ENCODE measurements at regions not wholly inside any gene's neighbourhood (a gene's known extent, or its start where the extent isn't known, plus 50 kb on each side); places are given as distances from the start of the nearest gene placed in this dataset.
"Not testable (repeated sequence)": the region's sequence is repeated elsewhere in the genome, so short reads cannot be mapped to it uniquely, and the experiment has no call there.

- DNase-seq (ENCODE audit: extremely low read depth, low read depth) = no peak
- no peak overlapping the region for H3K4me3 ChIP-seq (replicated peaks; ENCODE audit: low read depth, low read length)
- TF ChIP-seq, protein P1, sequence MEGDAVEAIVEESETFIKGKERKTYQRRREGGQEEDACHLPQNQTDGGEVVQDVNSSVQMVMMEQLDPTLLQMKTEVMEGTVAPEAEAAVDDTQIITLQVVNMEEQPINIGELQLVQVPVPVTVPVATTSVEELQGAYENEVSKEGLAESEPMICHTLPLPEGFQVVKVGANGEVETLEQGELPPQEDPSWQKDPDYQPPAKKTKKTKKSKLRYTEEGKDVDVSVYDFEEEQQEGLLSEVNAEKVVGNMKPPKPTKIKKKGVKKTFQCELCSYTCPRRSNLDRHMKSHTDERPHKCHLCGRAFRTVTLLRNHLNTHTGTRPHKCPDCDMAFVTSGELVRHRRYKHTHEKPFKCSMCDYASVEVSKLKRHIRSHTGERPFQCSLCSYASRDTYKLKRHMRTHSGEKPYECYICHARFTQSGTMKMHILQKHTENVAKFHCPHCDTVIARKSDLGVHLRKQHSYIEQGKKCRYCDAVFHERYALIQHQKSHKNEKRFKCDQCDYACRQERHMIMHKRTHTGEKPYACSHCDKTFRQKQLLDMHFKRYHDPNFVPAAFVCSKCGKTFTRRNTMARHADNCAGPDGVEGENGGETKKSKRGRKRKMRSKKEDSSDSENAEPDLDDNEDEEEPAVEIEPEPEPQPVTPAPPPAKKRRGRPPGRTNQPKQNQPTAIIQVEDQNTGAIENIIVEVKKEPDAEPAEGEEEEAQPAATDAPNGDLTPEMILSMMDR (IDR thresholded peaks at IDR 0.05; ENCODE audit: low read depth, low read length, missing control alignments) = no peak
Observed at GRCh38 chr7:97317575-97317974, 200.1 kb downstream of the SDHAF3 start.

GRCh38 chr7:97329871-97330270 is 212.4 kb downstream of the SDHAF3 start:
- not testable (repeated sequence) for H3K4me3 ChIP-seq (replicated peaks; ENCODE audit: low read depth, low read length); DNase-seq (ENCODE audit: extremely low read depth, low read depth)

DNA sequence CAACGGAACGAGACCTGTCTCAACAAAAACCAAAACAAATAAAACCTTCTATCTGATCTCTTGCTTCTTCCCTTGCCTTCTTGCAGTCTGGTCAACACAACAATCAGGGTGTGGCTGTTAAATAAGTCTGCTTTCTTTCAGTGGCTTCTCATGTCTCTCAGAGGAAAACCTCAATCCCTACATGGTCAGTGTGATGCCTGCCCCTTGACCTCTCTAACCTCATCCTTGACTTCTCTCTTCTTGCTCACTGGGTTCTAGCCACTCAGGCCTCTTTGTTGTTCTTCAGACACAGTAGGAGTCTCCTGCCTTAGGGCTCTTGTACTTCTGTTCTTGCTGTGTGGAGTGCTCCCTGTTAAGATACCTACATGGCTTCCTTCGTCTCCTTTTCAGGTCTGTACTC is 220.4 kb downstream of the SDHAF3 start:
- TF ChIP-seq, protein P1 (IDR thresholded peaks at IDR 0.05; ENCODE audit: low read depth, low read length, missing control alignments) = no peak
- no peak for DNase-seq (ENCODE audit: extremely low read depth, low read depth)
- no peak overlapping the region for H3K4me3 ChIP-seq (replicated peaks; ENCODE audit: low read depth, low read length)

- TF ChIP-seq, protein P1 (IDR thresholded peaks at IDR 0.05; ENCODE audit: low read depth, low read length, missing control alignments) = no peak
- DNase-seq (ENCODE audit: extremely low read depth, low read depth) = no peak
- H3K4me3 ChIP-seq (replicated peaks; ENCODE audit: low read depth, low read length) = no peak overlapping the region
Observed at GRCh38 chr7:97342512-97342911, 225.0 kb downstream of the SDHAF3 start.

GRCh38 chr7:97346349-97346748 is 228.9 kb downstream of the SDHAF3 start:
- no peak for DNase-seq (ENCODE audit: extremely low read depth, low read depth)

DNA sequence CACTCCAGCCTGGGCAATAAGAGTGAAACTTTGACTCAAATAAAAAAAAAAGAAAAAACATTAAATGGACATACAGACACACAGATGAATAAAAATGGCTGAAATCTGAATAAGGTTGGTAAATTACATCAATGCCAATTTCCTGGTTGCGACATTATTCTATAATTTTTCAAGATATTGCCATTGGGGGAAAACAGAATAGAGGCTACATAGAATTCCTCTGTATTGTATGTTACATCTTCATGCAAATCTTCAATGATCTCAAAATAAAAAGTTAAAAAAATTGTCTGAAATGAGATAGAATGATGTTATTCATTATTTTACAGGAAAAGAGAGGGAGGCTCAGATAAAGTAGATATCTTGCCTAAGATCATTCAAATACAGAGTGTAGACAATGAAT is 234.0 kb downstream of the SDHAF3 start:
- no peak overlapping the region for H3K4me3 ChIP-seq (replicated peaks; ENCODE audit: low read depth, low read length)
- DNase-seq (ENCODE audit: extremely low read depth, low read depth) = no peak
- TF ChIP-seq, protein P1 (IDR thresholded peaks at IDR 0.05; ENCODE audit: low read depth, low read length, missing control alignments) = no peak

More at GRCh38 chr7:97346349-97346748, 228.9 kb downstream of the SDHAF3 start:
- TF ChIP-seq, protein P1 (IDR thresholded peaks at IDR 0.05; ENCODE audit: low read depth, low read length, missing control alignments) = no peak
- no peak overlapping the region for H3K4me3 ChIP-seq (replicated peaks; ENCODE audit: low read depth, low read length)

- no peak overlapping the region for H3K4me3 ChIP-seq (replicated peaks; ENCODE audit: low read depth, low read length)
- no peak for DNase-seq (ENCODE audit: extremely low read depth, low read depth)
- TF ChIP-seq, protein P1 (IDR thresholded peaks at IDR 0.05; ENCODE audit: low read depth, low read length, missing control alignments) = no peak
Observed at GRCh38 chr7:97357459-97357858, 240.0 kb downstream of the SDHAF3 start.

Data from HFF-Myc (cell line).